ENCODE measurements at regions not wholly inside any gene's neighbourhood (a gene's known extent, or its start where the extent isn't known, plus 50 kb on each side); places are given as distances from the start of the nearest gene placed in this dataset.

- Histone ChIP-seq H3K79me2 (ENCODE audit: control insufficient read depth, insufficient read depth, low read length) (no peaks in the 10 kb centered on the region), H3K36me3 (ENCODE audit: control insufficient read depth in 2 of 2, extremely low read depth in 1 of 2, insufficient read depth in 2 of 2, low read length in 2 of 2) (no peaks in the 10 kb centered on the region), H3K9me3 (ENCODE audit: control insufficient read depth, low read depth, low read length) (no peaks in the 10 kb centered on the region), H3K27ac (ENCODE audit: control insufficient read depth, insufficient read depth, low read length) (no peak overlapping the region), H3K27me3 (ENCODE audit: control insufficient read depth, extremely low read depth, insufficient read depth, low read length) (no peaks in the 10 kb centered on the region), H2AFZ (ENCODE audit: control insufficient read depth, low read length) (no peak overlapping the region), H3K4me3 (ENCODE audit: control insufficient read depth in 2 of 3, extremely low read depth in 1 of 3, insufficient read depth in 2 of 3, low read depth in 1 of 3, low read length in 3 of 3) (no peak overlapping the region), H3K4me2 (ENCODE audit: control insufficient read depth, extremely low read depth, insufficient read depth, low read depth, low read length) (no peak overlapping the region), H3K9me1 (ENCODE audit: control insufficient read depth, extremely low read depth, insufficient read depth, low read length) (no peaks in the 10 kb centered on the region), H4K20me1 (ENCODE audit: control insufficient read depth, extremely low read depth, insufficient read depth, low read length) (no peaks in the 10 kb centered on the region), H3K4me1 (ENCODE audit: control insufficient read depth, extremely low read depth, insufficient read depth, low read length) (no peaks in the 10 kb centered on the region), H3K9ac (ENCODE audit: control insufficient read depth, extremely low read depth, insufficient read depth, low read length) (no peak overlapping the region)
- FAIRE-seq, result no peak
- dilution Hi-C loops (cut with MboI; ENCODE audit: extremely low pct_ligation_motif_present, low sequenced_read_pairs), result no loop called here
- TF ChIP-seq CTCF (optimal IDR thresholded peaks at IDR 0.05 in 1 of 3, IDR thresholded peaks at IDR 0.05 in 1 of 3, conservative IDR thresholded peaks at IDR 0.05 in 1 of 3; ENCODE audit: extremely low read depth in 1 of 3, insufficient read depth in 2 of 3, low read length in 3 of 3) (no peak), EZH2 (IDR thresholded peaks at IDR 0.05; ENCODE audit: low read length) (no peak)
- DNase-seq (ENCODE audit: low read depth, low spot score), result no peak
These were observed 396.6 kb downstream of the SNAPC1 start for GRCh38 chr14:62158779-62159178.

DNA sequence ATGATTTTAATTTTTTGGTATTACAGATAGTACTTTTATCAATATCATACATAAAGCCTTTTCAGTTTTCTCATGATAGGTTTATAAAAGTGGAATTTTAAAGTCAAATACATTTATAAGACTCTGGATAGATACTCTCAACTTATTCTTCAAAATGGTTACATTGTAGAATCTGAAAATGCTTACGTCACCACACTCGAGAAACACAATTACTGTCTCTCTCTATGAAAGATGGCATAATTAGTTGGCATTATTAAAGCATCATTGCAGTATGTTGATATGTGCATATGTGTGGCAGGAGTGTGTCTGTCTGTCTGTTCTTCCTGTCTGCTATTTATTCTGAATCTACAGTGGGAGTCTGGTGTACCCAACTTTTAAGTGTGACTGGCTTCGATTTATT is 397.1 kb downstream of the SNAPC1 start:
- H3K9me3 ChIP-seq (ENCODE audit: control insufficient read depth, low read depth, low read length), result no peaks in the 10 kb centered on the region
- no peaks in the 10 kb centered on the region for H3K9me1 ChIP-seq (ENCODE audit: control insufficient read depth, extremely low read depth, insufficient read depth, low read length)
- no peaks in the 10 kb centered on the region for H3K79me2 ChIP-seq (ENCODE audit: control insufficient read depth, insufficient read depth, low read length)
- no peak overlapping the region for H3K4me2 ChIP-seq (ENCODE audit: control insufficient read depth, extremely low read depth, insufficient read depth, low read depth, low read length)
- no peaks in the 10 kb centered on the region for H3K4me1 ChIP-seq (ENCODE audit: control insufficient read depth, extremely low read depth, insufficient read depth, low read length)
- no peaks in the 10 kb centered on the region for H4K20me1 ChIP-seq (ENCODE audit: control insufficient read depth, extremely low read depth, insufficient read depth, low read length)
- no peak overlapping the region for H3K27ac ChIP-seq (ENCODE audit: control insufficient read depth, insufficient read depth, low read length)
- H3K36me3 ChIP-seq (ENCODE audit: control insufficient read depth in 2 of 2, extremely low read depth in 1 of 2, insufficient read depth in 2 of 2, low read length in 2 of 2), result no peaks in the 10 kb centered on the region
- dilution Hi-C loops (cut with MboI; ENCODE audit: extremely low pct_ligation_motif_present, low sequenced_read_pairs), result no loop called here
- H3K9ac ChIP-seq (ENCODE audit: control insufficient read depth, extremely low read depth, insufficient read depth, low read length), result no peak overlapping the region
- H3K27me3 ChIP-seq (ENCODE audit: control insufficient read depth, extremely low read depth, insufficient read depth, low read length), result no peaks in the 10 kb centered on the region
- DNase-seq (ENCODE audit: low read depth, low spot score), result no peak
- no peak overlapping the region for H3K4me3 ChIP-seq (ENCODE audit: control insufficient read depth in 2 of 3, extremely low read depth in 1 of 3, insufficient read depth in 2 of 3, low read depth in 1 of 3, low read length in 3 of 3)
- FAIRE-seq, result no peak
- TF ChIP-seq CTCF (optimal IDR thresholded peaks at IDR 0.05 in 1 of 3, IDR thresholded peaks at IDR 0.05 in 1 of 3, conservative IDR thresholded peaks at IDR 0.05 in 1 of 3; ENCODE audit: extremely low read depth in 1 of 3, insufficient read depth in 2 of 3, low read length in 3 of 3), result no peak
- TF ChIP-seq EZH2 (IDR thresholded peaks at IDR 0.05; ENCODE audit: low read length), result no peak
- no peak overlapping the region for H2AFZ ChIP-seq (ENCODE audit: control insufficient read depth, low read length)

Measured in keratinocyte (primary cell).